ENCODE measurements at regions not wholly inside any gene's neighbourhood (a gene's known extent, or its start where the extent isn't known, plus 50 kb on each side); places are given as distances from the start of the nearest gene placed in this dataset.
"Not testable (repeated sequence)": the region's sequence is repeated elsewhere in the genome, so short reads cannot be mapped to it uniquely, and the experiment has no call there.

GRCh38 chr2:52414561-52415295 is 1352.9 kb upstream of the CHAC2 start:
- ATAC-seq (no peak), DNase-seq (no peak)
- POLR2A ChIA-PET, result no interaction called here
- Mint-ChIP-seq H3K27ac (no peak overlapping the region), H3K27me3 (no peaks in the 10 kb centered on the region), H3K36me3 (peaks cover 0 to 5% (median 0%) of the 10 kb centered on the region in 3 donors), H3K4me3 (no peak overlapping the region), H3K4me1 (no peaks in the 10 kb centered on the region), H3K9me3 (peaks cover 0 to 18% (median 6%) of the 10 kb centered on the region in 9 donors)

GRCh38 chr2:52409308-52410118 is 1358.1 kb upstream of the CHAC2 start:
- H3K27ac Mint-ChIP-seq, H3K27me3 Mint-ChIP-seq, H3K36me3 Mint-ChIP-seq, DNase-seq, ATAC-seq, POLR2A ChIA-PET, H3K4me3 Mint-ChIP-seq, H3K4me1 Mint-ChIP-seq: not testable (repeated sequence)
- H3K9me3 Mint-ChIP-seq, result peaks cover 0 to 28% (median 3%) of the 10 kb centered on the region in 9 donors

- no peaks in the 10 kb centered on the region for H3K4me1 Mint-ChIP-seq
- H3K27me3 Mint-ChIP-seq, result no peaks in the 10 kb centered on the region
- H3K9me3 Mint-ChIP-seq, result peaks cover 0 to 15% (median 3%) of the 10 kb centered on the region in 9 donors
- no peaks in the 10 kb centered on the region for H3K36me3 Mint-ChIP-seq
- no peak overlapping the region for H3K27ac Mint-ChIP-seq
- ATAC-seq, result no peak
- H3K4me3 Mint-ChIP-seq, result no peak overlapping the region
- POLR2A ChIA-PET, result no interaction called here
- no peak for DNase-seq
Measured at GRCh38 chr2:52405980-52406379, 1361.6 kb upstream of the CHAC2 start.

- H3K9me3 Mint-ChIP-seq, result peaks cover 1 to 21% (median 7%) of the 10 kb centered on the region in 9 donors
- H3K4me1 Mint-ChIP-seq, result no peaks in the 10 kb centered on the region
- no peak for DNase-seq
- ATAC-seq, result no peak
- H3K4me3 Mint-ChIP-seq, result no peak overlapping the region
- no peak overlapping the region for H3K27ac Mint-ChIP-seq
- POLR2A ChIA-PET, result no interaction called here
- no peaks in the 10 kb centered on the region for H3K36me3 Mint-ChIP-seq
- H3K27me3 Mint-ChIP-seq, result no peaks in the 10 kb centered on the region
Measured at GRCh38 chr2:52404866-52405265, 1362.7 kb upstream of the CHAC2 start.

GRCh38 chr2:52404046-52404445 is 1363.6 kb upstream of the CHAC2 start:
- Mint-ChIP-seq H3K4me3 (no peak overlapping the region), H3K27ac (no peak overlapping the region), H3K4me1 (no peaks in the 10 kb centered on the region), H3K9me3 (peaks cover 1 to 29% (median 9%) of the 10 kb centered on the region in 9 donors), H3K27me3 (no peaks in the 10 kb centered on the region), H3K36me3 (no peaks in the 10 kb centered on the region)
- DNase-seq (no peak), ATAC-seq (no peak)
- POLR2A ChIA-PET, result no interaction called here

- no peak overlapping the region for H3K4me3 Mint-ChIP-seq
- H3K36me3 Mint-ChIP-seq, result no peaks in the 10 kb centered on the region
- POLR2A ChIA-PET, result no interaction called here
- peaks cover under 1 to 38% (median 9%) of the 10 kb centered on the region in 9 donors for H3K9me3 Mint-ChIP-seq
- H3K27ac Mint-ChIP-seq, result no peak overlapping the region
- H3K27me3 Mint-ChIP-seq, result no peaks in the 10 kb centered on the region
- no peaks in the 10 kb centered on the region for H3K4me1 Mint-ChIP-seq
- ATAC-seq (no peak), DNase-seq (no peak)
Measured at GRCh38 chr2:52402128-52402527, 1365.5 kb upstream of the CHAC2 start.

- no peaks in the 10 kb centered on the region for H3K27me3 Mint-ChIP-seq
Measured at GRCh38 chr2:52396836-52397235, 1364.9 kb upstream of the NRXN1 start.

GRCh38 chr2:52395912-52396311 is 1364.0 kb upstream of the NRXN1 start:
- ATAC-seq (no peak), DNase-seq (no peak)
- H3K4me3 Mint-ChIP-seq, result no peak overlapping the region
- H3K27ac Mint-ChIP-seq, result no peak overlapping the region
- POLR2A ChIA-PET, result no interaction called here
- H3K9me3 Mint-ChIP-seq, result peaks cover 3 to 36% (median 9%) of the 10 kb centered on the region in 9 donors
- no peaks in the 10 kb centered on the region for H3K27me3 Mint-ChIP-seq
- H3K4me1 Mint-ChIP-seq, result no peaks in the 10 kb centered on the region
- no peaks in the 10 kb centered on the region for H3K36me3 Mint-ChIP-seq

More at GRCh38 chr2:52396836-52397235, 1364.9 kb upstream of the NRXN1 start:
- H3K4me3 Mint-ChIP-seq, result no peak overlapping the region
- H3K36me3 Mint-ChIP-seq, result no peaks in the 10 kb centered on the region
- POLR2A ChIA-PET, result no interaction called here
- H3K9me3 Mint-ChIP-seq, result peaks cover 3 to 37% (median 9%) of the 10 kb centered on the region in 9 donors
- DNase-seq, result no peak
- no peak for ATAC-seq
- no peak overlapping the region for H3K27ac Mint-ChIP-seq
- H3K4me1 Mint-ChIP-seq, result no peaks in the 10 kb centered on the region

GRCh38 chr2:52391621-52392020 is 1359.7 kb upstream of the NRXN1 start:
- Mint-ChIP-seq H3K4me3 (no peak overlapping the region), H3K36me3 (no peaks in the 10 kb centered on the region), H3K27me3 (no peaks in the 10 kb centered on the region), H3K4me1 (no peaks in the 10 kb centered on the region), H3K27ac (no peak overlapping the region), H3K9me3 (peaks cover 0 to 19% (median 3%) of the 10 kb centered on the region in 9 donors)
- POLR2A ChIA-PET, result no interaction called here
- DNase-seq, result no peak
- no peak for ATAC-seq

GRCh38 chr2:52390651-52391050 is 1358.7 kb upstream of the NRXN1 start:
- Mint-ChIP-seq H3K27me3 (no peaks in the 10 kb centered on the region), H3K4me1 (no peaks in the 10 kb centered on the region), H3K9me3 (peaks cover 0 to 24% (median 4%) of the 10 kb centered on the region in 9 donors), H3K27ac (no peak overlapping the region), H3K36me3 (no peaks in the 10 kb centered on the region), H3K4me3 (no peak overlapping the region)
- DNase-seq, result no peak
- POLR2A ChIA-PET, result no interaction called here
- ATAC-seq, result no peak

GRCh38 chr2:52387937-52388590 is 1356.1 kb upstream of the NRXN1 start:
- H3K9me3 Mint-ChIP-seq, result peaks cover 0 to 13% (median 2%) of the 10 kb centered on the region in 9 donors
- no peaks in the 10 kb centered on the region for H3K36me3 Mint-ChIP-seq
- ATAC-seq (no peak), DNase-seq (no peak)
- H3K4me3 Mint-ChIP-seq, result no peak overlapping the region
- POLR2A ChIA-PET, result no interaction called here
- H3K4me1 Mint-ChIP-seq, result no peaks in the 10 kb centered on the region
- no peaks in the 10 kb centered on the region for H3K27me3 Mint-ChIP-seq
- no peak overlapping the region for H3K27ac Mint-ChIP-seq

- POLR2A ChIA-PET, result no interaction called here
- no peaks in the 10 kb centered on the region for H3K36me3 Mint-ChIP-seq
- H3K27ac Mint-ChIP-seq, result no peak overlapping the region
- no peak for ATAC-seq
- no peak for DNase-seq
- peaks cover 0 to 13% (median 2%) of the 10 kb centered on the region in 9 donors for H3K9me3 Mint-ChIP-seq
- no peak overlapping the region for H3K4me3 Mint-ChIP-seq
- no peaks in the 10 kb centered on the region for H3K4me1 Mint-ChIP-seq
- H3K27me3 Mint-ChIP-seq, result no peaks in the 10 kb centered on the region
Measured at GRCh38 chr2:52386433-52387030, 1354.6 kb upstream of the NRXN1 start.

- Mint-ChIP-seq H3K4me1 (no peaks in the 10 kb centered on the region), H3K4me3 (no peak overlapping the region), H3K9me3 (peaks cover 0 to 16% (median 5%) of the 10 kb centered on the region in 9 donors), H3K27ac (no peak overlapping the region), H3K36me3 (no peaks in the 10 kb centered on the region), H3K27me3 (no peaks in the 10 kb centered on the region)
- no peak for ATAC-seq
- POLR2A ChIA-PET, result no interaction called here
- no peak for DNase-seq
Measured at GRCh38 chr2:52383541-52383940, 1351.6 kb upstream of the NRXN1 start.

Measured in naive thymus-derived CD8-positive, alpha-beta T cell (primary cell).